H9 (cell line): ENCODE measurements at regions not wholly inside any gene's neighbourhood (a gene's known extent, or its start where the extent isn't known, plus 50 kb on each side); places are given as distances from the start of the nearest gene placed in this dataset.

Source experiments
- DNase-seq: peaks from one replicate; pipeline ENCODE4 v3.0.0-alpha.2; 2017
- H2AFZ ChIP-seq: one replicate; pipeline ENCODE4 v1.6.1; 2013; ENCODE audit warnings: mild to moderate bottlenecking, low read length, control low read depth, moderate library complexity
- H2AK5ac ChIP-seq: 2 replicates; pipeline ENCODE4 v1.6.1; 2013; ENCODE audit warnings: low read length, control low read depth, mixed read lengths; ENCODE audit not compliant: insufficient read length
- H2BK120ac ChIP-seq: one replicate; pipeline ENCODE4 v1.6.1; 2013; ENCODE audit warnings: low read depth, mild to moderate bottlenecking, low read length, control low read depth, inconsistent platforms; ENCODE audit not compliant: poor library complexity, severe bottlenecking
- H2BK12ac ChIP-seq: 2 replicates; pipeline ENCODE4 v1.6.1; 2013; ENCODE audit warnings: low read length, control low read depth, mixed read lengths, low read depth; ENCODE audit not compliant: insufficient read length
- H2BK15ac ChIP-seq: 2 replicates; pipeline ENCODE4 v1.6.1; 2013; ENCODE audit warnings: low read depth, low read length, control low read depth
- H2BK20ac ChIP-seq: one replicate; pipeline ENCODE4 v1.6.1; 2013; ENCODE audit warnings: low read depth, mild to moderate bottlenecking, low read length, control low read depth, inconsistent platforms; ENCODE audit not compliant: poor library complexity, severe bottlenecking
- H2BK5ac ChIP-seq: 2 replicates; pipeline ENCODE4 v1.6.1; 2013; ENCODE audit warnings: low read length, control low read depth, mixed read lengths; ENCODE audit not compliant: insufficient read length
- H3K14ac ChIP-seq: 2 replicates; pipeline ENCODE4 v1.6.1; 2013; ENCODE audit warnings: low read length, control low read depth; ENCODE audit not compliant: insufficient read depth
- H3K18ac ChIP-seq: 2 replicates; pipeline ENCODE4 v1.6.1; 2013; ENCODE audit warnings: low read depth, mild to moderate bottlenecking, mixed read lengths, low read length, control low read depth; ENCODE audit not compliant: insufficient read length
- H3K23ac ChIP-seq: 2 replicates; pipeline ENCODE4 v1.6.1; 2013; ENCODE audit warnings: low read length, control low read depth, mixed read lengths, low read depth; ENCODE audit not compliant: insufficient read length
- H3K23me2 ChIP-seq: 2 replicates; pipeline ENCODE4 v1.6.1; 2013; ENCODE audit warnings: low read depth, mild to moderate bottlenecking, mixed read lengths, low read length, control low read depth; ENCODE audit not compliant: insufficient read length, poor library complexity, severe bottlenecking
- H3K27ac ChIP-seq: 2 replicates; pipeline ENCODE4 v1.5.1; 2013; ENCODE audit warnings: low read length, control low read depth, mixed read lengths, low read depth; ENCODE audit not compliant: insufficient read length
- H3K27me3 ChIP-seq: 2 replicates; pipeline ENCODE4 v1.6.1; 2013; ENCODE audit warnings: low read length, control low read depth, inconsistent platforms; ENCODE audit not compliant: insufficient read depth
- H3K4ac ChIP-seq: 2 replicates; pipeline ENCODE4 v1.6.1; 2013; ENCODE audit warnings: low read depth, mild to moderate bottlenecking, control low read depth, inconsistent platforms, low read length, moderate library complexity
- H3K4me1 ChIP-seq: 2 replicates; pipeline ENCODE4 v1.6.1; 2013; ENCODE audit warnings: low read length, control low read depth, inconsistent platforms; ENCODE audit not compliant: insufficient read depth
- H3K4me2 ChIP-seq: 2 replicates; pipeline ENCODE4 v1.6.1; 2013; ENCODE audit warnings: low read length, control low read depth, mixed read lengths; ENCODE audit not compliant: insufficient read length, insufficient read depth
- H3K56ac ChIP-seq: 2 replicates; pipeline ENCODE4 v1.6.1; 2013; ENCODE audit warnings: low read depth, mild to moderate bottlenecking, mixed read lengths, low read length, control low read depth; ENCODE audit not compliant: insufficient read length
- H3K79me1 ChIP-seq: 2 replicates; pipeline ENCODE4 v1.6.1; 2013; ENCODE audit warnings: low read depth, mild to moderate bottlenecking, moderate library complexity, low read length, control low read depth, inconsistent platforms; ENCODE audit not compliant: insufficient read depth, poor library complexity, severe bottlenecking
- H3K79me2 ChIP-seq: 2 replicates; pipeline ENCODE4 v1.6.1; 2013; ENCODE audit warnings: low read length, control low read depth, inconsistent platforms; ENCODE audit not compliant: insufficient read depth
- H3K9ac ChIP-seq: 2 replicates; pipeline ENCODE4 v1.6.1; 2013; ENCODE audit warnings: low read length, control low read depth, mixed read lengths; ENCODE audit not compliant: insufficient read length; ENCODE audit errors: extremely low read depth
- H3K9me3 ChIP-seq: one replicate; pipeline ENCODE4 v1.6.1; 2013; ENCODE audit warnings: low read depth, low read length, inconsistent platforms; ENCODE audit not compliant: control insufficient read depth
- H3T11ph ChIP-seq: one replicate; pipeline ENCODE4 v1.6.1; 2013; ENCODE audit warnings: mild to moderate bottlenecking, low read length, control low read depth, inconsistent platforms
- H4K20me1 ChIP-seq: one replicate; pipeline ENCODE4 v1.6.1; 2013; ENCODE audit not compliant: control insufficient read depth, insufficient read length, insufficient read depth
- H4K5ac ChIP-seq: 2 replicates; pipeline ENCODE4 v1.6.1; 2013; ENCODE audit warnings: low read depth, mild to moderate bottlenecking, mixed read lengths, low read length, control low read depth; ENCODE audit not compliant: insufficient read length
- H4K8ac ChIP-seq: replicated peaks from 2 replicates; pipeline ENCODE4 v1.6.1; 2013; ENCODE audit warnings: low read length, control low read depth, mixed read lengths, low read depth; ENCODE audit not compliant: insufficient read length
- H4K91ac ChIP-seq: 2 replicates; pipeline ENCODE4 v1.6.1; 2013; ENCODE audit warnings: low read depth, mild to moderate bottlenecking, moderate library complexity, mixed read lengths, low read length, control low read depth; ENCODE audit not compliant: insufficient read length
- H3K27ac Mint-ChIP-seq, 3 experiments: 2 replicates in 2 of 3; 3 replicates in 1 of 3; pipeline ENCODE4 v1.8.0; 2020 to 2021; ENCODE audit warnings: mixed read lengths in 3 of 3, mild to moderate bottlenecking in 1 of 3, moderate library complexity in 1 of 3
- H3K27me3 Mint-ChIP-seq: 2 replicates; pipeline ENCODE4 v1.8.0; 2021; ENCODE audit warnings: low read depth, mild to moderate bottlenecking, moderate library complexity, mixed read lengths
- H3K36me3 Mint-ChIP-seq, 3 experiments: 2 replicates in 2 of 3; 3 replicates in 1 of 3; pipeline ENCODE4 v1.8.0; 2020 to 2021; ENCODE audit warnings: low read depth in 3 of 3, mixed read lengths in 3 of 3; ENCODE audit not compliant: insufficient read depth in 1 of 3
- H3K4me1 Mint-ChIP-seq, 2 experiments: 2 replicates each; pipeline ENCODE4 v1.8.0; 2020; ENCODE audit warnings: mixed read lengths in 2 of 2
- H3K4me3 Mint-ChIP-seq, 2 experiments: 2 replicates in 1 of 2; 3 replicates in 1 of 2; pipeline ENCODE4 v1.8.0; 2020 to 2021; ENCODE audit warnings: mild to moderate bottlenecking in 2 of 2, mixed read lengths in 2 of 2, moderate library complexity in 1 of 2
- H3K9me3 Mint-ChIP-seq, 2 experiments: 2 replicates in 1 of 2; 3 replicates in 1 of 2; pipeline ENCODE4 v1.8.0; 2020; ENCODE audit warnings: mild to moderate bottlenecking in 2 of 2, mixed read lengths in 2 of 2, moderate library complexity in 1 of 2
- WGBS: extraction: QIAGEN DNeasy Blood & Tissue Kit; methylation state at CpG from one replicate; pipeline ENCODE4 v1.1.7; 2013; ENCODE audit warnings: missing lambda C conversion rate, low lambda C conversion rate, mixed read lengths; ENCODE audit not compliant: insufficient read length; ENCODE audit errors: extremely low coverage; 5-methylcytosine and 5-hydroxymethylcytosine counted together
- TF ChIP-seq, protein P1 (sequence below): fragments of 200-600 bp; sonication (generic); conservative IDR thresholded peaks from 3 replicates; pipeline ENCODE4 v1.8.0; 2021; ENCODE audit warnings: antibody characterized with exemption, mild to moderate bottlenecking

DNA sequence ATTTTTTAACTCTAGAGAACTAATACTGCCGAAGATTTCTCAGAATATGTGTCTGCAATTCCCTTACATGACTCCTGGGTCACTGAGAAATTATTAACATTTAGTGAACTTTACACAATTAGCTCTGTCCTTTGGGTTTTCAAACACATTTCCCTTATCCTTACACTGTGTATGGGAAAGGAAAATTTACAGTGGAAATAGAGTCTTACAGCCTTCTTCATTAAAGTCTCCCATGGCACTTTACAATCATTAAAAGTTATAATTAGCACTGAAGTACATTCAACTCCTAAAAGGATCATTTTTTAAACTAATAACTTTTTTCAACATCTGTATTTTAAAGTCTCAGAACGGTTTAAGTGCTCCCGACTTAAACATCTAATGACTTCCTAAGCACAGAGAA lies 627.5 kb upstream of the TYRP1 start:
- Histone ChIP-seq H2BK20ac (no peak overlapping the region), H3K14ac (no peak overlapping the region), H3K23me2 (no peaks in the 10 kb centered on the region), H3K9ac (no peak overlapping the region), H3T11ph (no peak overlapping the region), H4K20me1 (no peaks in the 10 kb centered on the region), H3K27me3 (no peaks in the 10 kb centered on the region), H2BK12ac (no peak overlapping the region), H3K9me3 (no peaks in the 10 kb centered on the region), H4K8ac (no peak overlapping the region), H3K79me1 (no peaks in the 10 kb centered on the region), H3K27ac (no peak overlapping the region), H3K56ac (no peak overlapping the region), H2AK5ac (no peak overlapping the region), H3K4me1 (no peaks in the 10 kb centered on the region), H3K23ac (no peak overlapping the region), H2AFZ (no peak overlapping the region), H4K91ac (no peak overlapping the region), H3K18ac (no peak overlapping the region), H2BK120ac (no peak overlapping the region), H3K79me2 (no peaks in the 10 kb centered on the region), H2BK5ac (no peak overlapping the region), H3K4ac (no peak overlapping the region), H3K4me2 (no peak overlapping the region), H4K5ac (no peak overlapping the region), H2BK15ac (no peak overlapping the region)
- H3K4me1 Mint-ChIP-seq: no peaks in the 10 kb centered on the region
- no peak overlapping the region for H3K4me3 Mint-ChIP-seq
- no peaks in the 10 kb centered on the region; the same call in 1 of the 2 replicates for H3K27me3 Mint-ChIP-seq
- DNase-seq: no peak
- TF ChIP-seq, protein P1, sequence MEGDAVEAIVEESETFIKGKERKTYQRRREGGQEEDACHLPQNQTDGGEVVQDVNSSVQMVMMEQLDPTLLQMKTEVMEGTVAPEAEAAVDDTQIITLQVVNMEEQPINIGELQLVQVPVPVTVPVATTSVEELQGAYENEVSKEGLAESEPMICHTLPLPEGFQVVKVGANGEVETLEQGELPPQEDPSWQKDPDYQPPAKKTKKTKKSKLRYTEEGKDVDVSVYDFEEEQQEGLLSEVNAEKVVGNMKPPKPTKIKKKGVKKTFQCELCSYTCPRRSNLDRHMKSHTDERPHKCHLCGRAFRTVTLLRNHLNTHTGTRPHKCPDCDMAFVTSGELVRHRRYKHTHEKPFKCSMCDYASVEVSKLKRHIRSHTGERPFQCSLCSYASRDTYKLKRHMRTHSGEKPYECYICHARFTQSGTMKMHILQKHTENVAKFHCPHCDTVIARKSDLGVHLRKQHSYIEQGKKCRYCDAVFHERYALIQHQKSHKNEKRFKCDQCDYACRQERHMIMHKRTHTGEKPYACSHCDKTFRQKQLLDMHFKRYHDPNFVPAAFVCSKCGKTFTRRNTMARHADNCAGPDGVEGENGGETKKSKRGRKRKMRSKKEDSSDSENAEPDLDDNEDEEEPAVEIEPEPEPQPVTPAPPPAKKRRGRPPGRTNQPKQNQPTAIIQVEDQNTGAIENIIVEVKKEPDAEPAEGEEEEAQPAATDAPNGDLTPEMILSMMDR: no peak
- no peaks in the 10 kb centered on the region for H3K36me3 Mint-ChIP-seq
- peaks cover 0 to 1% of the 10 kb centered on the region in 2 experiments; a peak in 2 of 5 replicates for H3K9me3 Mint-ChIP-seq
- H3K27ac Mint-ChIP-seq: no peak overlapping the region
- WGBS: no CpG with 5 or more reads among the region's 3 CpGs
